Calu3 (cell line): ENCODE measurements at regions not wholly inside any gene's neighbourhood (a gene's known extent, or its start where the extent isn't known, plus 50 kb on each side); places are given as distances from the start of the nearest gene placed in this dataset.
"Not testable (repeated sequence)": the region's sequence is repeated elsewhere in the genome, so short reads cannot be mapped to it uniquely, and the experiment has no call there.

Experiments
- BruUV-seq: library from RNA; stranded (reverse); fragments of 400-500 nt; replicated peaks from 2 replicates; lab custom pipeline; 2021; lab: Mats Ljungman, UMichigan
- CTCF ChIA-PET: fragments of 300-600 bp; sonication (Branson Sonifier 250); formaldehyde crosslinking; loops from one replicate; lab custom pipeline; 2022; ENCODE audit warnings: antibody characterized with exemption; lab: Charles Lee
- DNase-seq: peaks from one replicate; pipeline ENCODE4 v3.0.0; 2022
- H3K27ac Mint-ChIP-seq: one replicate; pipeline ENCODE4 v1.8.0; 2022; ENCODE audit warnings: mixed read lengths; ENCODE audit not compliant: unreplicated experiment
- H3K27me3 Mint-ChIP-seq: one replicate; pipeline ENCODE4 v1.8.0; 2022; ENCODE audit warnings: mixed read lengths; ENCODE audit not compliant: unreplicated experiment
- H3K36me3 Mint-ChIP-seq: one replicate; pipeline ENCODE4 v1.8.0; 2022; ENCODE audit warnings: mild to moderate bottlenecking, moderate library complexity, mixed read lengths; ENCODE audit not compliant: insufficient read depth, unreplicated experiment
- H3K4me1 Mint-ChIP-seq: one replicate; pipeline ENCODE4 v1.8.0; 2022; ENCODE audit warnings: mild to moderate bottlenecking, low read depth, mixed read lengths; ENCODE audit not compliant: unreplicated experiment
- H3K4me3 Mint-ChIP-seq: one replicate; pipeline ENCODE4 v1.8.0; 2022; ENCODE audit warnings: mild to moderate bottlenecking, low read depth, moderate library complexity, mixed read lengths; ENCODE audit not compliant: unreplicated experiment
- H3K9me3 Mint-ChIP-seq: one replicate; pipeline ENCODE4 v1.8.0; 2022; ENCODE audit warnings: low read depth, mixed read lengths; ENCODE audit not compliant: unreplicated experiment
- intact Hi-C: fragments of 100-400 bp; cut with micrococcal nuclease; formaldehyde crosslinking; loops from one replicate; pipeline ENCODE4 v1.10.0; 2022; ENCODE audit not compliant: unreplicated experiment
- TF ChIP-seq, protein P1 (sequence below): fragments of 200-600 bp; IDR thresholded peaks from one replicate; pipeline ENCODE4 v1.8.0; 2022; ENCODE audit warnings: antibody characterized with exemption; ENCODE audit not compliant: unreplicated experiment

DNA sequence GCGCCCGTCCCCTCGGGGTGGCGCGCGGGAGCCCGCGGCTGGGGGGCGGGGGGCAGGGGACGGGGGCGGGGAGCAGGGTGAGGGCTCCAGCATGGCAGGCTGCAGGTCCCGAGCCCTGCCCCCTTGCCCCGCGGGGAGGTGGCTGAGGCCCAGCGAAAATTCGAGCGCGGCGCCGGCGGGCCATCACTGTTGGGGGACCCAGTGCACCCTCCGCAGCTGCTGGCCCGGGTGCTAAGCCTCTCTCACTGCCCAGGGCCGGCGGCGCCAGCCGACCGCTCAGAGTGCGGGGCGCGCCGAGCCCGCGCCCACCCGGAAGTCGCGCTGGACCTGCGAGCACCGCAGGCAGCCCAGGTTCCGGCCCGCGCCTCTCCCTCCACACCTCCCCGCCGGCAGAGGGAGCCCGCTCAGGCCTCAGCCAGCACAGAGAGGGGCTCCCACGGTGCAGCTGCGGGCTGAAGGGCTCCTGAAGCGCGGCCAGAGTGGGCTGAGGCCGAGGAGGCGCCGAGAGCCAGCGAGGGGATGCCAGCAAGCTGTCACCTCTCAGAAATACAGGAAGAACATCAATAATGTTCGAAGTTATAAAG lies 290.8 kb upstream of the PRSS16 start:
- CTCF ChIA-PET, H3K27me3 Mint-ChIP-seq, H3K4me1 Mint-ChIP-seq, BruUV-seq, H3K9me3 Mint-ChIP-seq: not testable (repeated sequence)
- H3K27ac Mint-ChIP-seq, result peak overlapping the region; percentile 96
- peak; percentile 95 for DNase-seq
- H3K4me3 Mint-ChIP-seq, result peak overlapping the region; percentile 83
- intact Hi-C loops, result loop anchor here (2.0 kb wide), 1 partner anchor 122 kb away; no protein-coding TSS in a partner anchor
- H3K36me3 Mint-ChIP-seq, result peaks cover 16% of the 10 kb centered on the region
- TF ChIP-seq, protein P1, sequence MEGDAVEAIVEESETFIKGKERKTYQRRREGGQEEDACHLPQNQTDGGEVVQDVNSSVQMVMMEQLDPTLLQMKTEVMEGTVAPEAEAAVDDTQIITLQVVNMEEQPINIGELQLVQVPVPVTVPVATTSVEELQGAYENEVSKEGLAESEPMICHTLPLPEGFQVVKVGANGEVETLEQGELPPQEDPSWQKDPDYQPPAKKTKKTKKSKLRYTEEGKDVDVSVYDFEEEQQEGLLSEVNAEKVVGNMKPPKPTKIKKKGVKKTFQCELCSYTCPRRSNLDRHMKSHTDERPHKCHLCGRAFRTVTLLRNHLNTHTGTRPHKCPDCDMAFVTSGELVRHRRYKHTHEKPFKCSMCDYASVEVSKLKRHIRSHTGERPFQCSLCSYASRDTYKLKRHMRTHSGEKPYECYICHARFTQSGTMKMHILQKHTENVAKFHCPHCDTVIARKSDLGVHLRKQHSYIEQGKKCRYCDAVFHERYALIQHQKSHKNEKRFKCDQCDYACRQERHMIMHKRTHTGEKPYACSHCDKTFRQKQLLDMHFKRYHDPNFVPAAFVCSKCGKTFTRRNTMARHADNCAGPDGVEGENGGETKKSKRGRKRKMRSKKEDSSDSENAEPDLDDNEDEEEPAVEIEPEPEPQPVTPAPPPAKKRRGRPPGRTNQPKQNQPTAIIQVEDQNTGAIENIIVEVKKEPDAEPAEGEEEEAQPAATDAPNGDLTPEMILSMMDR, result peak; percentile 74

DNA sequence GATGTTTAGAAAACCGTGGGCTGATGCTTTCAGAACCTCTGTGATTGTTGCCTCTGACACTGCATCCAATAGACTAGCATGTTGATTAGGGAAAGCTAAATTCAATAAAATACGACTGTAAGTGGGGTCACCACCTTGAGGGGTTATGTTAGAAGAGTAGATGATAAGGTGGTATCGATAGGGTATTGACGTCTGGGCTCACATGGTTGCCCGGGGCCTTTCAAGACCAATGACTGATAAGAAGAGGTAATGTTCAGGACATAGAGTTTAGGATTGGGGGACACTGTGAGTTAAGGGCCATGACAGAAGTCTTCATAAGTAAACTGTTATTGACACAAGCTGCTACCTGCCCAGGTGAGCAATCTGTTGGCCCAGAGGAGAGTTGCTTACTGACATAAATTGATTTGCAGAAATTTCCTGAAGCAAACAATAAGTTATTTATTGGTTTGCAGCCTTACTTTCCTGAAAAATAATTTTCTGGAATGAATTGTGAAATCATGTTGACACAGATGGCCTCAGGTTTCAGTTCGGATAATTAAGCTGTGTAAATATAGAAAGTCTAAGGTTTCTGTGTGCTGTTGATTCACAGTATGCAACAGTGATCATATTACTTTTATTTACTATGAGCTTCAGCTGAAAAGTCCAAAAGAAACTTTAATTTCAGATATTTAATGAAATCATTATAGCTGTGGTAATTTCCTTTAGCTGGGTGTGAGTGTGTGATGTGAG lies 289.9 kb upstream of the PRSS16 start:
- H3K4me1 Mint-ChIP-seq, CTCF ChIA-PET, H3K27me3 Mint-ChIP-seq, BruUV-seq, H3K9me3 Mint-ChIP-seq: not testable (repeated sequence)
- DNase-seq, result peak; percentile 2
- Mint-ChIP-seq H3K36me3 (peaks cover 16% of the 10 kb centered on the region), H3K4me3 (peak overlapping the region; percentile 83), H3K27ac (peak overlapping the region; percentile 96)
- intact Hi-C loops, result loop anchor here (2.0 kb wide), 1 partner anchor 121 kb away; no protein-coding TSS in a partner anchor

DNA sequence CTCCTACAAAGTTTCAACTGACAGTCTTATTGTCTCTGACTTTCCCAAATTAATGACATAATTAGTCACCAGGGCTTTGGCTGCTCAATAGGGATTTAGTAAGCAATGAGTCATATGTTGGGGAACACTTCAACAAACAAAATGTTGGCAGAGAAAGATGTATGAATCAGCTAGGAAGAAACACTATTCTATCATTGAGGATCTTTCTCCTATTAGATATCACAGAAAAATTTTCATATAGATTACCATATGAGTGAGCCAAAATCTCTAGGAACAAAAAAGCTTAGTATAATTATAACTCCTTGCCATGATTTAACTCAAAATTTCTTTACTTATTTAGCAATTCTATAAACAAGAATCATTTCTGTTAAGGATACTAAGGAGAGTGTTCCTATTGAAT lies 286.3 kb upstream of the PRSS16 start:
- H3K27ac Mint-ChIP-seq, H3K9me3 Mint-ChIP-seq, DNase-seq, intact Hi-C loops, H3K4me3 Mint-ChIP-seq, H3K4me1 Mint-ChIP-seq, H3K27me3 Mint-ChIP-seq, CTCF ChIA-PET, BruUV-seq: not testable (repeated sequence)
- peaks cover 11% of the 10 kb centered on the region for H3K36me3 Mint-ChIP-seq

DNA sequence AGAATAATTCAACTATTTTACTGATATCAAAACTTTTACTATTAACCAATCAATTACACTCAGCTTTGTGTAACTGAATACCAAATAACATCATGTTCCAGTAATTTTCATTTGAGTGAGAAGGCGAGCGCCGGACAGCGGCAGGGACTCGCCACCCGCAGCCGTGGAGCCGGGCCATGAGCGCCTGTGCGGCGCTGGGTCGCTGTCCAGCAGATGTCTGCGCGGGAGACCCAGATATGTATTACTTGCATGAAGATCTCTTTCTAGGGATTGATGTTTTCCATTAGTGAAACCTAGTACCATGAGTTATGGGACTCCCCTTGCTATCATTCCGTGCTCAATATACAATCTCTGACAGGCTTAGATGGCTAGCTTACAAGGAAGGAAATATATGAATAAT lies 245.1 kb upstream of the PRSS16 start:
- H3K27ac Mint-ChIP-seq, result no peak overlapping the region
- intact Hi-C loops, result no loop called here
- CTCF ChIA-PET, result no interaction called here
- peaks cover 3% of the 10 kb centered on the region for H3K9me3 Mint-ChIP-seq
- TF ChIP-seq, protein P1, result no peak
- H3K4me3 Mint-ChIP-seq, result no peak overlapping the region
- BruUV-seq, result no TSS peak
- no peaks in the 10 kb centered on the region for H3K27me3 Mint-ChIP-seq
- no peaks in the 10 kb centered on the region for H3K4me1 Mint-ChIP-seq
- no peaks in the 10 kb centered on the region for H3K36me3 Mint-ChIP-seq
- DNase-seq, result no peak

DNA sequence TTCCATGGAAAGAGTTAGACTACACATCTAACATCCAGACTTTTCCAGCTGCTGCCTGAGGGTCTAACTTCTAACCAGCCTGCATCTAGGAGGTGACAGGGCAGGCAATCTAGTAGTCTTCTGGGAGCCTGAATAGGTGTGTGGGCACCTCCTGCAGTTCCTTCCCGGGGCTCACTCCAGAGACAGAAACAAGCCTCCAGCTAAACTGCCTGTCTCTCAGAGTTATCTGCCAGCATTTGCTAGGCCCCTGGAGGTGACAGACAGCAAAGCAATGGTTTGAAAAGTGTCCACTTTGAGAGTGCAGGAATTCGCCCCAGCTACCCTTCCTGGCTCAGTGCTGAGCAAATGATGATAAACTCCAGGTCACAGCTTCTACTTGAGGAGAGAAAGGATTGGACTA lies 240.5 kb upstream of the PRSS16 start:
- BruUV-seq, result no TSS peak
- no peak overlapping the region for H3K4me3 Mint-ChIP-seq
- H3K9me3 Mint-ChIP-seq, result peaks cover 9% of the 10 kb centered on the region
- no peak overlapping the region for H3K27ac Mint-ChIP-seq
- CTCF ChIA-PET, result no interaction called here
- H3K4me1 Mint-ChIP-seq, result no peaks in the 10 kb centered on the region
- H3K36me3 Mint-ChIP-seq, result no peaks in the 10 kb centered on the region
- intact Hi-C loops, result no loop called here
- no peak for DNase-seq
- TF ChIP-seq, protein P1, result no peak
- no peaks in the 10 kb centered on the region for H3K27me3 Mint-ChIP-seq

DNA sequence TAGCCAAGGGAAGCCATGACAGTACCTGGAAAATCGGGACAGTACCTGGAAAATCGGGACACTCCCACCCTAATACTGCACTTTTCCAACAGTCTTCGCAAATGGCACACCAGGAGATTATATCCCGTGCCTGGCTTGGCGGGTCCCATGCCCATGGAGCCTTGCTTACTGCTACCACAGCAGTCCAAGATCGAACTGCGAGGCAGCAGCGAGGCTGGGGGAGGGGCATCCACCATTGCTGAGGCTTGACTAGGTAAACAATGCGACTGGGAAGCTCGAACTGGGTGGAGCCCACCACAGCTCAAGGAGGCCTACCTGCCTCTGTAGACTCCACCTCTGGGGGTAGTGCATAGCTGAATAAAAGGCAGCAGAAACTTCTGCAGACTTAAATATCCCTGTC lies 238.9 kb upstream of the PRSS16 start:
- DNase-seq, H3K4me3 Mint-ChIP-seq, H3K36me3 Mint-ChIP-seq, H3K4me1 Mint-ChIP-seq, H3K27ac Mint-ChIP-seq, BruUV-seq, H3K27me3 Mint-ChIP-seq, intact Hi-C loops, CTCF ChIA-PET, H3K9me3 Mint-ChIP-seq: not testable (repeated sequence)

DNA sequence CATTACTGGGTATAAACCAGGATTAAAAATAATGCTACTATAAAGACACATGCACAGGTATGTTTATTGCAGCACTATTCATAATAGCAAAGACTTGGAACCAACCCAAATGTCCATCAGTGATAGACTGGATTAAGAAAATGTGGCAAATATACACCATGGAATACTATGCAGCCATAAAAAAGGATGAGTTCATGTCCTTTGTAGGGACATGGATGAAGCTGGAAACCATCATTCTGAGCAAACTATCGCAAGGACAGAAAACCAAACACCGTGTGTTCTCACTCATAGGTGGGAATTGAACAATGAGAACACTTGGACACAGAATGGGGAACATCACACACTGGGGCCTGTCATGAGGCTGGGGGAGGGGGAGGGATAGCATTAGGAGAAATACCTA lies 233.4 kb upstream of the PRSS16 start:
- H3K4me3 Mint-ChIP-seq, CTCF ChIA-PET, H3K36me3 Mint-ChIP-seq: not testable (repeated sequence)

More for the DNA sequence above, 233.4 kb upstream of the PRSS16 start:
- peaks cover 17% of the 10 kb centered on the region for H3K9me3 Mint-ChIP-seq
- BruUV-seq, DNase-seq, H3K27me3 Mint-ChIP-seq, intact Hi-C loops, H3K4me1 Mint-ChIP-seq, H3K27ac Mint-ChIP-seq: not testable (repeated sequence)
